Type B pancreatic cell (in vitro differentiated cells): ENCODE measurements at regions not wholly inside any gene's neighbourhood (a gene's known extent, or its start where the extent isn't known, plus 50 kb on each side); places are given as distances from the start of the nearest gene placed in this dataset.
"Not testable (repeated sequence)": the region's sequence is repeated elsewhere in the genome, so short reads cannot be mapped to it uniquely, and the experiment has no call there.

Experiments
- DNase-seq: peaks from one replicate; pipeline ENCODE4 v3.0.0; 2021; ENCODE audit warnings: mixed read lengths; ENCODE audit not compliant: unreplicated experiment; ENCODE audit errors: extremely low spot score
- H3K27ac Mint-ChIP-seq: 2 replicates; pipeline ENCODE4 v1.8.0; 2021; ENCODE audit warnings: mild to moderate bottlenecking, mixed read lengths
- H3K27me3 Mint-ChIP-seq: 2 replicates; pipeline ENCODE4 v1.8.0; 2021; ENCODE audit warnings: mixed read lengths
- H3K36me3 Mint-ChIP-seq: 2 replicates; pipeline ENCODE4 v1.8.0; 2021; ENCODE audit warnings: mixed read lengths
- H3K4me1 Mint-ChIP-seq: one replicate; pipeline ENCODE4 v1.8.0; 2021; ENCODE audit warnings: mixed read lengths; ENCODE audit not compliant: unreplicated experiment
- H3K4me3 Mint-ChIP-seq: 2 replicates; pipeline ENCODE4 v1.8.0; 2021; ENCODE audit warnings: mild to moderate bottlenecking, mixed read lengths
- H3K9me3 Mint-ChIP-seq: 2 replicates; pipeline ENCODE4 v1.8.0; 2021; ENCODE audit warnings: mixed read lengths
- CTCF ChIP-seq: fragments of 200-600 bp; sonication (generic); conservative IDR thresholded peaks from 2 replicates; pipeline ENCODE4 v1.5.0; 2021; ENCODE audit warnings: antibody characterized with exemption, mild to moderate bottlenecking

GRCh38 chr10:123221418-123221817 is 67.2 kb downstream of the BUB3 start:
- TF ChIP-seq CTCF: no peak
- DNase-seq: no peak
- no peaks in the 10 kb centered on the region for H3K27me3 Mint-ChIP-seq
- no peaks in the 10 kb centered on the region for H3K4me1 Mint-ChIP-seq
- no peaks in the 10 kb centered on the region for H3K9me3 Mint-ChIP-seq
- no peak overlapping the region for H3K27ac Mint-ChIP-seq
- H3K4me3 Mint-ChIP-seq: no peak overlapping the region
- no peaks in the 10 kb centered on the region for H3K36me3 Mint-ChIP-seq

- TF ChIP-seq CTCF: no peak
- Mint-ChIP-seq H3K4me1 (no peaks in the 10 kb centered on the region), H3K27ac (no peak overlapping the region), H3K27me3 (no peaks in the 10 kb centered on the region), H3K4me3 (no peak overlapping the region), H3K36me3 (no peaks in the 10 kb centered on the region), H3K9me3 (no peaks in the 10 kb centered on the region)
- DNase-seq: no peak
Measured at GRCh38 chr10:123222832-123223231, 68.6 kb downstream of the BUB3 start.

- peaks cover 9% of the 10 kb centered on the region for H3K9me3 Mint-ChIP-seq
- no peaks in the 10 kb centered on the region for H3K36me3 Mint-ChIP-seq
- no peak overlapping the region for H3K27ac Mint-ChIP-seq
- no peak overlapping the region for H3K4me3 Mint-ChIP-seq
- peaks cover 7% of the 10 kb centered on the region for H3K4me1 Mint-ChIP-seq
- DNase-seq: no peak
- peaks cover 3% of the 10 kb centered on the region for H3K27me3 Mint-ChIP-seq
- TF ChIP-seq CTCF: no peak
Measured at GRCh38 chr10:123227706-123228105, 73.5 kb downstream of the BUB3 start.

- Mint-ChIP-seq H3K27ac (no peak overlapping the region), H3K36me3 (peaks cover 1% of the 10 kb centered on the region), H3K27me3 (peaks cover 3% of the 10 kb centered on the region), H3K4me3 (no peak overlapping the region), H3K4me1 (peaks cover 7% of the 10 kb centered on the region), H3K9me3 (peaks cover 10% of the 10 kb centered on the region)
- no peak for DNase-seq
- no peak for TF ChIP-seq CTCF
Measured at GRCh38 chr10:123229927-123230630, 75.9 kb downstream of the BUB3 start.

- H3K9me3 Mint-ChIP-seq: peaks cover 15% of the 10 kb centered on the region
- H3K4me1 Mint-ChIP-seq, H3K4me3 Mint-ChIP-seq, H3K27ac Mint-ChIP-seq, H3K27me3 Mint-ChIP-seq, H3K36me3 Mint-ChIP-seq, DNase-seq: not testable (repeated sequence)
Measured at GRCh38 chr10:123232879-123233278, 78.7 kb downstream of the BUB3 start.

- not testable (repeated sequence) for H3K27ac Mint-ChIP-seq, DNase-seq, H3K9me3 Mint-ChIP-seq, H3K4me1 Mint-ChIP-seq, H3K4me3 Mint-ChIP-seq, H3K36me3 Mint-ChIP-seq
- peaks cover 11% of the 10 kb centered on the region for H3K27me3 Mint-ChIP-seq
Measured at GRCh38 chr10:123235014-123235413, 80.8 kb downstream of the BUB3 start.

GRCh38 chr10:123236126-123236525 is 81.9 kb downstream of the BUB3 start:
- Mint-ChIP-seq H3K4me3 (no peak overlapping the region), H3K27ac (no peak overlapping the region), H3K9me3 (peaks cover 6% of the 10 kb centered on the region), H3K36me3 (peaks cover 6% of the 10 kb centered on the region), H3K27me3 (peaks cover 11% of the 10 kb centered on the region), H3K4me1 (no peaks in the 10 kb centered on the region)
- no peak for TF ChIP-seq CTCF
- no peak for DNase-seq
